ENCODE measurements at regions not wholly inside any gene's neighbourhood (a gene's known extent, or its start where the extent isn't known, plus 50 kb on each side); places are given as distances from the start of the nearest gene placed in this dataset.
"Not testable (repeated sequence)": the region's sequence is repeated elsewhere in the genome, so short reads cannot be mapped to it uniquely, and the experiment has no call there.

- H3K27ac ChIP-seq: no peak overlapping the region
- H3K4me3 ChIP-seq: no peak overlapping the region
- DNase-seq (ENCODE audit: low spot score): no peak
- TF ChIP-seq CTCF (IDR thresholded peaks at IDR 0.05): no peak
Observed at GRCh38 chr5:90338712-90339372, 70.7 kb downstream of the CETN3 start.

- TF ChIP-seq CTCF (IDR thresholded peaks at IDR 0.05): no peak
- no peak for DNase-seq (ENCODE audit: low spot score)
- Histone ChIP-seq H3K27ac (no peak overlapping the region), H3K4me3 (no peak overlapping the region)
Observed at GRCh38 chr5:90337449-90338052, 72.0 kb downstream of the CETN3 start.

- TF ChIP-seq CTCF (IDR thresholded peaks at IDR 0.05): no peak
- no peak overlapping the region for H3K4me3 ChIP-seq
- no peak for DNase-seq (ENCODE audit: low spot score)
- H3K27ac ChIP-seq: no peak overlapping the region
Observed at GRCh38 chr5:90336752-90337151, 72.8 kb downstream of the CETN3 start.

- no peak for TF ChIP-seq CTCF (IDR thresholded peaks at IDR 0.05)
- no peak for DNase-seq (ENCODE audit: low spot score)
Observed at GRCh38 chr5:90334741-90335140, 74.8 kb downstream of the CETN3 start.

GRCh38 chr5:90329911-90330310, 79.6 kb downstream of the CETN3 start:
- Histone ChIP-seq H3K4me3 (no peak overlapping the region), H3K27ac (no peak overlapping the region)
- no peak for TF ChIP-seq CTCF (IDR thresholded peaks at IDR 0.05)
- no peak for DNase-seq (ENCODE audit: low spot score)

More at GRCh38 chr5:90334741-90335140, 74.8 kb downstream of the CETN3 start:
- Histone ChIP-seq H3K4me3 (no peak overlapping the region), H3K27ac (no peak overlapping the region)

- no peak overlapping the region for H3K27ac ChIP-seq
- TF ChIP-seq CTCF (IDR thresholded peaks at IDR 0.05): no peak
- no peak for DNase-seq (ENCODE audit: low spot score)
- no peak overlapping the region for H3K4me3 ChIP-seq
Observed at GRCh38 chr5:90326995-90327394, 82.6 kb downstream of the CETN3 start.

GRCh38 chr5:90325093-90325492, 84.5 kb downstream of the CETN3 start:
- no peak for DNase-seq (ENCODE audit: low spot score)
- Histone ChIP-seq H3K4me3 (no peak overlapping the region), H3K27ac (no peak overlapping the region)
- no peak for TF ChIP-seq CTCF (IDR thresholded peaks at IDR 0.05)

GRCh38 chr5:90320348-90320747, 89.2 kb downstream of the CETN3 start:
- DNase-seq (ENCODE audit: low spot score); H3K27ac ChIP-seq; H3K4me3 ChIP-seq: not testable (repeated sequence)
